Esophagus muscularis mucosa (tissue), 3 donors: ENCODE measurements at regions not wholly inside any gene's neighbourhood (a gene's known extent, or its start where the extent isn't known, plus 50 kb on each side); places are given as distances from the start of the nearest gene placed in this dataset.

Experiments used
- POLR2AphosphoS5 ChIP-seq, 2 donors: sonication (generic); formaldehyde crosslinking; IDR thresholded peaks; one replicate each; pipeline ENCODE4 v1.6.1; 2017; ENCODE audit warnings: antibody characterized with exemption in 2 of 2
- TF ChIP-seq, protein P1 (sequence below), 3 experiments: fragments of 200-600 bp in 2 of 3; fragments of 450-650 bp in 1 of 3; sonication (generic) in 2 of 3; IDR thresholded peaks; one replicate each; pipeline ENCODE4 v1.5.1; 2017 to 2019; ENCODE audit warnings: antibody characterized with exemption in 3 of 3, mild to moderate bottlenecking in 2 of 3, moderate library complexity in 1 of 3

DNA sequence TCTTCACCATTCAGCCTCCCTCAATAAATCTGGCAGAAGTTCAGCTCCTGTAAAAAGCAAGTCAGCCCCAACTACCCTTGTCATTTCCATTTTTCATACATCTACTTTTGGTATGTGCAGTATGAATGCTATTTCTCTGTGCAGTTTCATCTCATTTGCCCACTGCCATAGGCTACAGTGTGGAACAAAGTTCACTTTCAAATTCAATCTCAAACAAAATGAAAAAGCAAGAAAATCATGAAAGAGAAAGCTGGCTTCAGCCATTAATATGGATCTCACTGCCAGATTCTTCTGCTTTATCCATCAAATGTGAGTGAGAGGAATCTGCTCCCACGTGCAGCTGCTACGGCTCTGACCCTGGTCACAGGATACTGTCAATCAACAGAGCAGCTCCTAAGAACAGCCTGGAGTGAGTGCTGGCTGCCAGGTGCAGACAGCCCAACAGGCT, 494.2 kb downstream of the ZNF608 start:
- TF ChIP-seq, protein P1, sequence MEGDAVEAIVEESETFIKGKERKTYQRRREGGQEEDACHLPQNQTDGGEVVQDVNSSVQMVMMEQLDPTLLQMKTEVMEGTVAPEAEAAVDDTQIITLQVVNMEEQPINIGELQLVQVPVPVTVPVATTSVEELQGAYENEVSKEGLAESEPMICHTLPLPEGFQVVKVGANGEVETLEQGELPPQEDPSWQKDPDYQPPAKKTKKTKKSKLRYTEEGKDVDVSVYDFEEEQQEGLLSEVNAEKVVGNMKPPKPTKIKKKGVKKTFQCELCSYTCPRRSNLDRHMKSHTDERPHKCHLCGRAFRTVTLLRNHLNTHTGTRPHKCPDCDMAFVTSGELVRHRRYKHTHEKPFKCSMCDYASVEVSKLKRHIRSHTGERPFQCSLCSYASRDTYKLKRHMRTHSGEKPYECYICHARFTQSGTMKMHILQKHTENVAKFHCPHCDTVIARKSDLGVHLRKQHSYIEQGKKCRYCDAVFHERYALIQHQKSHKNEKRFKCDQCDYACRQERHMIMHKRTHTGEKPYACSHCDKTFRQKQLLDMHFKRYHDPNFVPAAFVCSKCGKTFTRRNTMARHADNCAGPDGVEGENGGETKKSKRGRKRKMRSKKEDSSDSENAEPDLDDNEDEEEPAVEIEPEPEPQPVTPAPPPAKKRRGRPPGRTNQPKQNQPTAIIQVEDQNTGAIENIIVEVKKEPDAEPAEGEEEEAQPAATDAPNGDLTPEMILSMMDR (IDR thresholded peaks at IDR 0.05), result no peak
- TF ChIP-seq POLR2AphosphoS5 (IDR thresholded peaks at IDR 0.05), result no peak
